Endothelial cell of umbilical vein (primary cell): ENCODE measurements at regions not wholly inside any gene's neighbourhood (a gene's known extent, or its start where the extent isn't known, plus 50 kb on each side); places are given as distances from the start of the nearest gene placed in this dataset.

Experiments
- BruUV-seq: library from RNA; stranded (reverse); fragments of 400-500 nt; replicated peaks from 2 replicates; lab custom pipeline; 2021; lab: Mats Ljungman, UMichigan
- CTCF ChIA-PET: fragments of 300-600, 350-600 bp; sonication (Branson Sonifier 250); formaldehyde crosslinking; loops from one replicate; lab custom pipeline; 2021; ENCODE audit warnings: antibody characterized with exemption, inconsistent platforms; lab: Charles Lee
- POLR2A ChIA-PET: fragments of 300-600, 350-600 bp; sonication (Branson Sonifier 250); formaldehyde crosslinking; loops from one replicate; lab custom pipeline; 2021; ENCODE audit warnings: antibody characterized with exemption, inconsistent platforms; lab: Charles Lee
- DNase-seq: peaks from one replicate; pipeline ENCODE4 v3.0.0-alpha.2; 2011; ENCODE audit warnings: low read depth, low spot score
- FAIRE-seq: peaks from 2 replicates; lab custom pipeline; 2011; peaks lifted over from hg19 to GRCh38; lab: Jason Lieb, UNC
- H2AFZ ChIP-seq: 2 replicates; pipeline ENCODE4 v1.6.0; 2012; ENCODE audit warnings: low read depth, low read length, control low read depth, inconsistent platforms
- H3K27ac ChIP-seq: 2 replicates; pipeline ENCODE4 v1.5.1; 2011; ENCODE audit warnings: low read depth, mild to moderate bottlenecking, control low read depth, low read length, moderate library complexity; ENCODE audit not compliant: insufficient read depth
- H3K27me3 ChIP-seq, 2 experiments: 2 replicates each; pipeline versions ENCODE4 v1.6.0 to v1.6.1; 2011; ENCODE audit warnings: low read length in 2 of 2, mixed read lengths in 1 of 2; ENCODE audit not compliant: control insufficient read depth in 2 of 2, insufficient read depth in 2 of 2
- H3K36me3 ChIP-seq, 2 experiments: 2 replicates in 1 of 2; 3 replicates in 1 of 2; pipeline ENCODE4 v1.5.1; 2011; ENCODE audit warnings: low read length in 2 of 2, mild to moderate bottlenecking in 1 of 2, moderate library complexity in 1 of 2; ENCODE audit not compliant: control insufficient read depth in 2 of 2, insufficient read depth in 2 of 2; ENCODE audit errors: extremely low read depth in 1 of 2
- H3K4me1 ChIP-seq: 3 replicates; pipeline ENCODE4 v1.5.1; 2011; ENCODE audit warnings: mild to moderate bottlenecking, low read length; ENCODE audit not compliant: control insufficient read depth, insufficient read depth; ENCODE audit errors: extremely low read depth
- H3K4me2 ChIP-seq: 2 replicates; pipeline ENCODE4 v1.6.1; 2011; ENCODE audit warnings: low read length, control low read depth, mixed read lengths; ENCODE audit not compliant: insufficient read depth
- H3K4me3 ChIP-seq, 3 experiments: fragments of 200-600 bp in 1 of 3; sonication (generic), shearing (Covaris generic) in 1 of 3; replicated peaks in 1 of 3; 2 replicates each; pipeline ENCODE4 v1.5.1; 2011 to 2016; ENCODE audit warnings: control low read depth in 3 of 3, low read length in 3 of 3, mild to moderate bottlenecking in 2 of 3, inconsistent platforms in 1 of 3, low read depth in 1 of 3, moderate library complexity in 1 of 3; ENCODE audit not compliant: insufficient read depth in 1 of 3
- H3K79me2 ChIP-seq: 2 replicates; pipeline ENCODE4 v1.6.0; 2012; ENCODE audit warnings: low read length, inconsistent platforms; ENCODE audit not compliant: control insufficient read depth, insufficient read depth
- H3K9ac ChIP-seq: replicated peaks from 2 replicates; pipeline ENCODE3; 2011; ENCODE audit warnings: low read length, control low read depth; ENCODE audit not compliant: insufficient read depth; ENCODE audit errors: extremely low read depth
- H3K9me1 ChIP-seq: replicated peaks from 3 replicates; pipeline ENCODE4 v1.6.0; 2011; ENCODE audit warnings: mild to moderate bottlenecking, low read length; ENCODE audit not compliant: control insufficient read depth, insufficient read depth; ENCODE audit errors: extremely low read depth
- H3K9me3 ChIP-seq: replicated peaks from 2 replicates; pipeline ENCODE4 v1.5.1; 2012; ENCODE audit warnings: low read length, inconsistent platforms; ENCODE audit not compliant: control insufficient read depth, insufficient read depth
- H4K20me1 ChIP-seq: replicated peaks from 2 replicates; pipeline ENCODE3; 2011; ENCODE audit warnings: mild to moderate bottlenecking, low read length; ENCODE audit not compliant: control insufficient read depth, insufficient read depth; ENCODE audit errors: extremely low read depth
- CTCF ChIP-seq, 2 donors: IDR thresholded peaks; 1 replicate in 1 of 2; 2 replicates in 1 of 2; pipeline ENCODE4 v1.5.1; 2011; ENCODE audit warnings: low read length in 2 of 2, mild to moderate bottlenecking in 2 of 2, moderate library complexity in 2 of 2, control low read depth in 1 of 2, inconsistent platforms in 1 of 2, low read depth in 1 of 2; ENCODE audit not compliant: insufficient read depth in 1 of 2; ENCODE audit errors: extremely low read depth in 1 of 2
- EZH2 ChIP-seq: IDR thresholded peaks from 2 replicates; pipeline ENCODE4 v1.6.1; 2012; ENCODE audit warnings: borderline replicate concordance, low read depth, mild to moderate bottlenecking, moderate library complexity, low read length, inconsistent platforms; ENCODE audit not compliant: severe bottlenecking
- GATA2 ChIP-seq: IDR thresholded peaks from 2 replicates; pipeline ENCODE4 v1.7.0; 2011; ENCODE audit warnings: low read depth, mild to moderate bottlenecking, moderate library complexity, mixed read lengths, low read length; ENCODE audit not compliant: insufficient read length, insufficient read depth
- JUN ChIP-seq: IDR thresholded peaks from 2 replicates; pipeline ENCODE4 v1.6.1; 2011; ENCODE audit warnings: borderline replicate concordance, low read depth; ENCODE audit not compliant: insufficient read length, insufficient read depth
- MAX ChIP-seq: IDR thresholded peaks from 2 replicates; pipeline ENCODE4 v1.6.1; 2011; ENCODE audit not compliant: insufficient read depth, insufficient read length
- MYC ChIP-seq: IDR thresholded peaks from one replicate; pipeline ENCODE4 v1.6.1; 2011; ENCODE audit warnings: mild to moderate bottlenecking, low read depth, low read length
- POLR2A ChIP-seq: IDR thresholded peaks from 2 replicates; pipeline ENCODE4 v1.6.1; 2012; ENCODE audit warnings: low read depth, mild to moderate bottlenecking, control low read depth, low read length
- POLR2AphosphoS5 ChIP-seq: IDR thresholded peaks from 2 replicates; pipeline ENCODE4 v1.6.1; 2012; ENCODE audit warnings: low read depth, mild to moderate bottlenecking, control low read depth, low read length, moderate library complexity; ENCODE audit not compliant: insufficient read depth
- dilution Hi-C: fragments of 300-500 bp; cut with MboI; formaldehyde crosslinking; loops from one replicate; pipeline ENCODE4 v1.15.0; 2019; ENCODE audit warnings: low sequenced_read_pairs; ENCODE audit not compliant: extremely low pct_ligation_motif_present
- intact Hi-C: fragments of 100-400 bp; cut with micrococcal nuclease; formaldehyde crosslinking; loops from one replicate; pipeline ENCODE4 v1.10.0; 2022

GRCh38 chr12:64937452-64937851, 113.0 kb downstream of the TBC1D30 start:
- no TSS peak for BruUV-seq
- H3K9ac ChIP-seq: no peak overlapping the region
- no peak overlapping the region for H3K27ac ChIP-seq
- dilution Hi-C loops (no loop called here), intact Hi-C loops (no loop called here)
- H3K9me3 ChIP-seq: no peaks in the 10 kb centered on the region
- no peak overlapping the region for H3K4me2 ChIP-seq
- TF ChIP-seq POLR2AphosphoS5 (no peak), MAX (no peak), CTCF (IDR thresholded peaks at IDR 0.05; ENCODE audit: extremely low read depth in 1 of 2, insufficient read depth in 1 of 2, low read depth in 1 of 2, low read length in 2 of 2) (no peak), GATA2 (no peak), JUN (no peak), POLR2A (no peak), EZH2 (no peak), MYC (no peak)
- no peaks in the 10 kb centered on the region for H4K20me1 ChIP-seq
- ChIA-PET CTCF (no interaction called here), POLR2A (no interaction called here)
- DNase-seq (no peak), FAIRE-seq (no peak)
- no peaks in the 10 kb centered on the region for H3K4me1 ChIP-seq
- no peak overlapping the region for H3K4me3 ChIP-seq
- H3K36me3 ChIP-seq: no peaks in the 10 kb centered on the region
- H3K79me2 ChIP-seq: no peaks in the 10 kb centered on the region
- H3K27me3 ChIP-seq: peaks cover 0 to 11% of the 10 kb centered on the region in 2 experiments
- no peak overlapping the region for H2AFZ ChIP-seq
- H3K9me1 ChIP-seq: no peaks in the 10 kb centered on the region
